K562 (cell line): ENCODE measurements at regions not wholly inside any gene's neighbourhood (a gene's known extent, or its start where the extent isn't known, plus 50 kb on each side); places are given as distances from the start of the nearest gene placed in this dataset.
A peak's percentile ranks its signal among the peaks of the same experiment; 100 is the strongest.

Source experiments
- CHD1 ChIP-seq: fragments of 200-600 bp; sonication (generic); IDR thresholded peaks from one replicate; pipeline ENCODE4 v1.6.1; 2012; ENCODE audit warnings: mild to moderate bottlenecking, moderate library complexity, low read length, inconsistent platforms
- CTBP1 ChIP-seq: fragments of 450-650 bp; IDR thresholded peaks from 2 replicates; pipeline ENCODE4 v1.6.1; 2016; ENCODE audit warnings: borderline replicate concordance
- EP300 ChIP-seq: IDR thresholded peaks from 2 replicates; pipeline ENCODE4 v1.6.1; 2012; ENCODE audit warnings: low read length, improper control_type of control experiment
- ESRRA ChIP-seq: fragments of 450-650 bp; IDR thresholded peaks from 2 replicates; pipeline ENCODE4 v1.6.1; 2014; ENCODE audit warnings: low read depth, mild to moderate bottlenecking, moderate library complexity, borderline replicate concordance
- FOXA3 ChIP-seq, 2 experiments: fragments of 450-650 bp in 1 of 2; sonication (generic) in 1 of 2; formaldehyde crosslinking; IDR thresholded peaks in 1 of 2; conservative IDR thresholded peaks in 1 of 2; 2 replicates each; pipeline versions ENCODE4 v1.4.0 to v1.8.0; 2020 to 2022; ENCODE audit warnings: mild to moderate bottlenecking in 2 of 2, missing genetic modification reagents in 1 of 2
- GMEB1 ChIP-seq: fragments of 250-450 bp; sonication (Bioruptor Pico); IDR thresholded peaks from 2 replicates; pipeline ENCODE4 v1.4.0; 2020; ENCODE audit warnings: mild to moderate bottlenecking
- MBD1 ChIP-seq: fragments of 250-450 bp; sonication (Bioruptor Pico); IDR thresholded peaks from 2 replicates; pipeline ENCODE4 v1.8.0; 2022; ENCODE audit warnings: inconsistent platforms
- MCM7 ChIP-seq, 2 experiments: fragments of 450-650 bp; IDR thresholded peaks; 2 replicates each; pipeline ENCODE4 v1.6.1; 2016 to 2018
- MTA2 ChIP-seq: fragments of 450-650 bp; IDR thresholded peaks from 2 replicates; pipeline ENCODE4 v1.6.1; 2016; ENCODE audit warnings: low read depth
- NCOA6 ChIP-seq: fragments of 450-650 bp; IDR thresholded peaks from 2 replicates; pipeline ENCODE4 v1.6.1; 2017; ENCODE audit warnings: mild to moderate bottlenecking
- NFIC ChIP-seq: fragments of 450-650 bp; IDR thresholded peaks from 2 replicates; pipeline ENCODE4 v1.6.1; 2017; ENCODE audit warnings: mild to moderate bottlenecking, inconsistent platforms
- NR3C1 ChIP-seq: sonication (generic); formaldehyde crosslinking; IDR thresholded peaks from 2 replicates; pipeline ENCODE4 v1.8.1; 2022; ENCODE audit warnings: missing genetic modification reagents
- RBFOX2 ChIP-seq: fragments of 200-400 bp; formaldehyde crosslinking; IDR thresholded peaks from 2 replicates; pipeline ENCODE4 v1.6.1; 2017; ENCODE audit warnings: low read depth, mild to moderate bottlenecking, low read length, moderate library complexity
- RUNX1 ChIP-seq: sonication (generic); IDR thresholded peaks from 2 replicates; pipeline ENCODE4 v1.6.1; 2016; ENCODE audit warnings: antibody characterized with exemption, low read depth
- WHSC1 ChIP-seq: IDR thresholded peaks from one replicate; pipeline ENCODE4 v1.6.1; 2012; ENCODE audit warnings: low read length, control low read depth, inconsistent platforms
- ZFP36 ChIP-seq: fragments of 150-350 bp; IDR thresholded peaks from 2 replicates; pipeline ENCODE4 v1.6.1; 2018; ENCODE audit warnings: low read length, low read depth; ENCODE audit not compliant: partially characterized antibody
- ZNF561 ChIP-seq: fragments of 450-650 bp; formaldehyde crosslinking; conservative IDR thresholded peaks from 2 replicates; pipeline ENCODE4 v1.4.0; 2020; ENCODE audit warnings: mild to moderate bottlenecking, moderate library complexity
- ZNF586 ChIP-seq: fragments of 450-650 bp; formaldehyde crosslinking; conservative IDR thresholded peaks from 2 replicates; pipeline ENCODE4 v1.4.0; 2020; ENCODE audit warnings: mild to moderate bottlenecking, moderate library complexity
- ZNF766 ChIP-seq: fragments of 200-800 bp; sonication (Bioruptor generic); conservative IDR thresholded peaks from 2 replicates; pipeline ENCODE4 v1.6.1; 2016; ENCODE audit warnings: missing genetic modification characterization, missing compliant biosample characterization
- ZSCAN29 ChIP-seq: fragments of 450-650 bp; IDR thresholded peaks from 2 replicates; pipeline ENCODE4 v1.6.1; 2017
- TF ChIP-seq, protein P1 (sequence below): fragments of 450-650 bp; IDR thresholded peaks from 2 replicates; pipeline ENCODE4 v1.6.1; 2017; ENCODE audit warnings: antibody characterized with exemption
- TF ChIP-seq, protein P2 (sequence below), 2 experiments: fragments of 450-650 bp in 1 of 2; sonication (generic) in 1 of 2; formaldehyde crosslinking in 1 of 2; IDR thresholded peaks in 1 of 2; conservative IDR thresholded peaks in 1 of 2; 2 replicates each; pipeline versions ENCODE4 v1.6.1 to v1.8.1; 2016 to 2023; ENCODE audit warnings: mild to moderate bottlenecking in 2 of 2, moderate library complexity in 2 of 2, inconsistent platforms in 1 of 2, missing genetic modification reagents in 1 of 2
- TF ChIP-seq, protein P3 (sequence below): fragments of 450-650 bp; IDR thresholded peaks from 2 replicates; pipeline ENCODE4 v1.6.1; 2016; ENCODE audit warnings: mild to moderate bottlenecking

DNA sequence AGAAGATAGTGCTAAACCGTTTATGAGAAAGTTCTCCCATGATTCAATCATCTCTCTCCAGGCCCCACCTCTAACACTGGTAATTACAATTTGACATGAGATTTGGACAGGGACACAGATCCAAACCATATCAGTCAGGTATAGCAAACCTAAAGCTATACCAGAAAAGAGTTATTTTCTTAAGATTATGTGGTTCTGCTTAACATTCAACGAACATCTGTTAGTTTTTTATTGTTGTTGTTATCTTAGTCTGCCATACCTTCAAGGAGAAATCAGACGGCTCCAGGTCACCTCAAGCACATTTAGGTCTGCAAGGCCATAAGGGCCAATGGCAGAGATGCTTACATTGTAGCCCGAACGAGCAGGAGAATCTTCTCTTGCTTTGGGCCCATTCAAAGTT is 89.5 kb upstream of the ETV3 start (continued):
- TF ChIP-seq, protein P1, sequence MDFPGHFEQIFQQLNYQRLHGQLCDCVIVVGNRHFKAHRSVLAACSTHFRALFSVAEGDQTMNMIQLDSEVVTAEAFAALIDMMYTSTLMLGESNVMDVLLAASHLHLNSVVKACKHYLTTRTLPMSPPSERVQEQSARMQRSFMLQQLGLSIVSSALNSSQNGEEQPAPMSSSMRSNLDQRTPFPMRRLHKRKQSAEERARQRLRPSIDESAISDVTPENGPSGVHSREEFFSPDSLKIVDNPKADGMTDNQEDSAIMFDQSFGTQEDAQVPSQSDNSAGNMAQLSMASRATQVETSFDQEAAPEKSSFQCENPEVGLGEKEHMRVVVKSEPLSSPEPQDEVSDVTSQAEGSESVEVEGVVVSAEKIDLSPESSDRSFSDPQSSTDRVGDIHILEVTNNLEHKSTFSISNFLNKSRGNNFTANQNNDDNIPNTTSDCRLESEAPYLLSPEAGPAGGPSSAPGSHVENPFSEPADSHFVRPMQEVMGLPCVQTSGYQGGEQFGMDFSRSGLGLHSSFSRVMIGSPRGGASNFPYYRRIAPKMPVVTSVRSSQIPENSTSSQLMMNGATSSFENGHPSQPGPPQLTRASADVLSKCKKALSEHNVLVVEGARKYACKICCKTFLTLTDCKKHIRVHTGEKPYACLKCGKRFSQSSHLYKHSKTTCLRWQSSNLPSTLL, result no peak
- TF ChIP-seq ZNF561 (CRISPR knock-in tag) (no peak), ZNF766 (CRISPR knock-in tag) (no peak), RBFOX2 (no peak), NR3C1 (CRISPR knock-in tag) (no peak), ZNF586 (CRISPR knock-in tag) (no peak), ZSCAN29 (no peak), MCM7 (IDR thresholded peaks at IDR 0.05) (no peak), NFIC (peak; percentile 68), CTBP1 (peak; percentile 52; the same call in 1 of the 2 replicates), NCOA6 (no peak), ESRRA (no peak), FOXA3 (CRISPR knock-in tag; conservative IDR thresholded peaks at IDR 0.05 in 1 of 2, IDR thresholded peaks at IDR 0.05 in 1 of 2) (no peak), MBD1 (CRISPR knock-in tag) (no peak), RUNX1 (no peak), EP300 (peak; percentile 76), WHSC1 (no peak), GMEB1 (no peak), ZFP36 (no peak), MTA2 (peak; percentile 84), CHD1 (no peak)
- TF ChIP-seq, protein P2, sequence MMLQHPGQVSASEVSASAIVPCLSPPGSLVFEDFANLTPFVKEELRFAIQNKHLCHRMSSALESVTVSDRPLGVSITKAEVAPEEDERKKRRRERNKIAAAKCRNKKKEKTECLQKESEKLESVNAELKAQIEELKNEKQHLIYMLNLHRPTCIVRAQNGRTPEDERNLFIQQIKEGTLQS (IDR thresholded peaks at IDR 0.05), result no peak
- TF ChIP-seq, protein P2 (CRISPR knock-in tag; conservative IDR thresholded peaks at IDR 0.05), result no peak
- TF ChIP-seq, protein P3, sequence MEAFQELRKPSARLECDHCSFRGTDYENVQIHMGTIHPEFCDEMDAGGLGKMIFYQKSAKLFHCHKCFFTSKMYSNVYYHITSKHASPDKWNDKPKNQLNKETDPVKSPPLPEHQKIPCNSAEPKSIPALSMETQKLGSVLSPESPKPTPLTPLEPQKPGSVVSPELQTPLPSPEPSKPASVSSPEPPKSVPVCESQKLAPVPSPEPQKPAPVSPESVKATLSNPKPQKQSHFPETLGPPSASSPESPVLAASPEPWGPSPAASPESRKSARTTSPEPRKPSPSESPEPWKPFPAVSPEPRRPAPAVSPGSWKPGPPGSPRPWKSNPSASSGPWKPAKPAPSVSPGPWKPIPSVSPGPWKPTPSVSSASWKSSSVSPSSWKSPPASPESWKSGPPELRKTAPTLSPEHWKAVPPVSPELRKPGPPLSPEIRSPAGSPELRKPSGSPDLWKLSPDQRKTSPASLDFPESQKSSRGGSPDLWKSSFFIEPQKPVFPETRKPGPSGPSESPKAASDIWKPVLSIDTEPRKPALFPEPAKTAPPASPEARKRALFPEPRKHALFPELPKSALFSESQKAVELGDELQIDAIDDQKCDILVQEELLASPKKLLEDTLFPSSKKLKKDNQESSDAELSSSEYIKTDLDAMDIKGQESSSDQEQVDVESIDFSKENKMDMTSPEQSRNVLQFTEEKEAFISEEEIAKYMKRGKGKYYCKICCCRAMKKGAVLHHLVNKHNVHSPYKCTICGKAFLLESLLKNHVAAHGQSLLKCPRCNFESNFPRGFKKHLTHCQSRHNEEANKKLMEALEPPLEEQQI, result peak; percentile 71
